ENCODE measurements at regions not wholly inside any gene's neighbourhood (a gene's known extent, or its start where the extent isn't known, plus 50 kb on each side); places are given as distances from the start of the nearest gene placed in this dataset.
A peak's percentile ranks its signal among the peaks of the same experiment; 100 is the strongest.

GRCh38 chr10:3228629-3228945 lies 56.0 kb upstream of the PITRM1 start:
- CTCF ChIA-PET = interaction anchor here (0.9 kb wide), 1 partner anchor 35 kb away, joined by 8 read pairs; no protein-coding TSS in a partner anchor
- POLR2A ChIA-PET = no interaction called here
- Histone ChIP-seq H3K9me3 (ENCODE audit: control insufficient read depth, insufficient read depth, low read length) (peaks cover 5% of the 10 kb centered on the region), H3K27me3 (ENCODE audit: control insufficient read depth, insufficient read depth, low read length) (no peaks in the 10 kb centered on the region), H3K27ac (ENCODE audit: low read depth, low read length) (no peak overlapping the region), H3K4me3 (ENCODE audit: low read depth, low read length) (no peak overlapping the region)
- no peak for TF ChIP-seq CTCF (IDR thresholded peaks at IDR 0.05; ENCODE audit: low read depth, low read length)
- no peak for DNase-seq (ENCODE audit: low read depth, low spot score)

DNA sequence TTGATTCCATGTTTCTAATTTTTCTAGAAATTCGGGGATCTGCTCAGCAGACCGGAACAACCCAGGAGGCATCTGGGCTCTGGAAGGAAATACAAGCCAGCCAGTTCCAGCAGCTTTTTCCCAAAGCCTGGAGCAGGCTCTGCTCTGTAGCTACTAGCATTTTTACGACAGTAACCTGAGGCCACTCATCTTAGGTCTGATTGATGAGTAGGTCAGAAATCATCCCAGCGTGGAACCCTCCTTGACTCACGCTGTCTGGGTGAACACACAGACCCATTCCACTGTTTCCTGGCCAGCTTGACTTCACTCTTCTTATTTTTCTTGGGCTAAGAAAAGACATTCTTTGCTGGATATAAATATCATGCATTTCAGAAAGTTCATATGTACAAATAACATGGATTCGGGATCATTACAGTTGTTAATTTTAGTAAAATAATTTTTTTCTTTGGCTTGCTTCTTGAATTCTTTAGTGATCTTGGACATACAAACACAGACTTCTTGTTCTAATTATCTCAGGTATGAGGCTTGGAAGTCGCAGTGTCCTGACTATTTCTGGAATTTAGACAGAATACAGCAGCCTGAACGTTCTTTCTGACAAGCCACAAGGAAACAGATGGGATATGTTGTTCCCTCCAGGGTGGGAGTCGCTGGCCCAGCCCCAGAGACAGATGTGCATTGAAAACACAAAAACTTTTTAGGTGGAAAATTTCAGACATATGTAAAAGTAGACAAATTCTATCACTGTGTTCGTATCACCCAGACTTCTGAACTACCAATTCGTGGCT lies 54.6 kb upstream of the PITRM1 start:
- no peak for DNase-seq (ENCODE audit: low read depth, low spot score)
- ChIA-PET CTCF (no interaction called here), POLR2A (interaction anchor here (0.6 kb wide), 1 partner anchor 398 kb away, joined by 3 read pairs; no protein-coding TSS in a partner anchor)
- H3K4me3 ChIP-seq (ENCODE audit: low read depth, low read length) = no peak overlapping the region
- H3K27me3 ChIP-seq (ENCODE audit: control insufficient read depth, insufficient read depth, low read length) = no peaks in the 10 kb centered on the region
- H3K9me3 ChIP-seq (ENCODE audit: control insufficient read depth, insufficient read depth, low read length) = peaks cover 3% of the 10 kb centered on the region; the same call in 1 of the 2 replicates
- TF ChIP-seq CTCF (IDR thresholded peaks at IDR 0.05; ENCODE audit: low read depth, low read length) = no peak
- H3K27ac ChIP-seq (ENCODE audit: low read depth, low read length) = peak overlapping the region; percentile 12

DNA sequence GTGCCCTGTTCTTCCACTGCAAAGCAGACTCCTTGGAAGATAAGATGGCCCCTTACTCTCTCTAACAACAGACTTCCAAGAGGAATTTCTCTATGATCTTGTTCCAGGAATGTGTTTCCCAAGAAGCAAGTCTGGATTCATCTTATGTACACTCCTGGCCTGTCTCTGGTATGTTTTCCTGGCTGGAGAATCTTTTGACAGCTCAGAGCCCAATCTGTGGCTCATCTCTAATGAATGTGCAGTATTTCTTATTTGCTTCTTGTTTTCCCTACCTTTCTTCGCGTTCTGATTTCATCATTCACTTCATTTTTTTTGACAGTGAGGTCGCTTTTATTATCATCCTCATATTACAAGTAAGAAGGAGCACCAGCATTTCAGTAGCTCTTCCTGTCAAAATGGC lies 53.0 kb upstream of the PITRM1 start:
- peak overlapping the region; percentile 39 for H3K27ac ChIP-seq (ENCODE audit: low read depth, low read length)
- POLR2A ChIA-PET = interaction anchor here (0.7 kb wide), 1 partner anchor 17 kb away, joined by 4 read pairs; no protein-coding TSS in a partner anchor
- CTCF ChIA-PET = interaction anchor here (1.1 kb wide), 1 partner anchor 28 kb away, joined by 3 read pairs; no protein-coding TSS in a partner anchor
- no peak for TF ChIP-seq CTCF (IDR thresholded peaks at IDR 0.05; ENCODE audit: low read depth, low read length)
- H3K9me3 ChIP-seq (ENCODE audit: control insufficient read depth, insufficient read depth, low read length) = no peaks in the 10 kb centered on the region
- H3K27me3 ChIP-seq (ENCODE audit: control insufficient read depth, insufficient read depth, low read length) = no peaks in the 10 kb centered on the region
- DNase-seq (ENCODE audit: low read depth, low spot score) = no peak
- H3K4me3 ChIP-seq (ENCODE audit: low read depth, low read length) = no peak overlapping the region

GRCh38 chr10:3224241-3224640 lies 51.7 kb upstream of the PITRM1 start:
- no peaks in the 10 kb centered on the region for H3K9me3 ChIP-seq (ENCODE audit: control insufficient read depth, insufficient read depth, low read length)
- no peak overlapping the region for H3K27ac ChIP-seq (ENCODE audit: low read depth, low read length)
- ChIA-PET POLR2A (no interaction called here), CTCF (no interaction called here)
- TF ChIP-seq CTCF (IDR thresholded peaks at IDR 0.05; ENCODE audit: low read depth, low read length) = no peak
- H3K4me3 ChIP-seq (ENCODE audit: low read depth, low read length) = no peak overlapping the region
- H3K27me3 ChIP-seq (ENCODE audit: control insufficient read depth, insufficient read depth, low read length) = no peaks in the 10 kb centered on the region
- no peak for DNase-seq (ENCODE audit: low read depth, low spot score)

DNA sequence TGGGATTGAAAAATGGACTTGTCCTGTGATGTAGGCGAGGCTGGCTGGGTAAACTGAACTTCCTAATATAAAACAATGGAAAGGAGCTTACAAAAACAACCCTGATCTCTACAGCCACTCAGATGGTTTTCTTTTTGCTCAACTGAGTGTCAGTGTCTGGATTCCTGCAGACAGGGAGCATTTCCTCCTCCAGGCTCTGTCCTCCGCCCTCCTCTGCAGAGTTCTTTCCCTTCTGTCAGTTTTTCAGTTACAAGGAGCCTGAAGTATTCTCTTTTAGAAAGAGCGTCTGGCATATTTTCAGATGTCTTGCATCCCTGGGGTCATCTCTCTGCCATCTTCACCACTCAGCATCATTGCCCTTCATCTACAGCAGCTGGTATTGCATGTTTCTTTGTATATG lies 50.0 kb upstream of the PITRM1 start:
- CTCF ChIA-PET = interaction anchor here (0.6 to 1.1 kb wide), 2 partner anchors 22 to 1097 kb away, joined by 3 read pairs; no protein-coding TSS in a partner anchor
- Histone ChIP-seq H3K4me3 (ENCODE audit: low read depth, low read length) (no peak overlapping the region), H3K9me3 (ENCODE audit: control insufficient read depth, insufficient read depth, low read length) (no peaks in the 10 kb centered on the region; the same call in 1 of the 2 replicates), H3K27me3 (ENCODE audit: control insufficient read depth, insufficient read depth, low read length) (no peaks in the 10 kb centered on the region), H3K27ac (ENCODE audit: low read depth, low read length) (no peak overlapping the region)
- POLR2A ChIA-PET = no interaction called here
- no peak for DNase-seq (ENCODE audit: low read depth, low spot score)
- TF ChIP-seq CTCF (IDR thresholded peaks at IDR 0.05; ENCODE audit: low read depth, low read length) = no peak

Data from AG04450 (cell line).